ENCODE measurements at regions not wholly inside any gene's neighbourhood (a gene's known extent, or its start where the extent isn't known, plus 50 kb on each side); places are given as distances from the start of the nearest gene placed in this dataset.
A peak's percentile ranks its signal among the peaks of the same experiment; 100 is the strongest.

GRCh38 chr18:29311580-29311979 is 1134.7 kb upstream of the CDH2 start:
- no peak for ATAC-seq
- TF ChIP-seq ESRRG (CRISPR knock-in tag; IDR thresholded peaks at IDR 0.05) (no peak), GLIS3 (CRISPR knock-in tag; IDR thresholded peaks at IDR 0.05) (no peak), ZFP30 (CRISPR knock-in tag; IDR thresholded peaks at IDR 0.05) (no peak), ZNF70 (CRISPR knock-in tag; IDR thresholded peaks at IDR 0.05) (no peak), ISL1 (CRISPR knock-in tag; IDR thresholded peaks at IDR 0.05) (no peak), TOX (CRISPR knock-in tag; IDR thresholded peaks at IDR 0.05; ENCODE audit: borderline replicate concordance) (no peak), CSRNP3 (CRISPR knock-in tag; IDR thresholded peaks at IDR 0.05) (no peak), RARB (CRISPR knock-in tag; IDR thresholded peaks at IDR 0.05) (no peak), PPARA (CRISPR knock-in tag; IDR thresholded peaks at IDR 0.05; ENCODE audit: borderline replicate concordance) (no peak), ZNF8 (CRISPR knock-in tag; IDR thresholded peaks at IDR 0.05) (no peak)
- TF ChIP-seq, protein P1, sequence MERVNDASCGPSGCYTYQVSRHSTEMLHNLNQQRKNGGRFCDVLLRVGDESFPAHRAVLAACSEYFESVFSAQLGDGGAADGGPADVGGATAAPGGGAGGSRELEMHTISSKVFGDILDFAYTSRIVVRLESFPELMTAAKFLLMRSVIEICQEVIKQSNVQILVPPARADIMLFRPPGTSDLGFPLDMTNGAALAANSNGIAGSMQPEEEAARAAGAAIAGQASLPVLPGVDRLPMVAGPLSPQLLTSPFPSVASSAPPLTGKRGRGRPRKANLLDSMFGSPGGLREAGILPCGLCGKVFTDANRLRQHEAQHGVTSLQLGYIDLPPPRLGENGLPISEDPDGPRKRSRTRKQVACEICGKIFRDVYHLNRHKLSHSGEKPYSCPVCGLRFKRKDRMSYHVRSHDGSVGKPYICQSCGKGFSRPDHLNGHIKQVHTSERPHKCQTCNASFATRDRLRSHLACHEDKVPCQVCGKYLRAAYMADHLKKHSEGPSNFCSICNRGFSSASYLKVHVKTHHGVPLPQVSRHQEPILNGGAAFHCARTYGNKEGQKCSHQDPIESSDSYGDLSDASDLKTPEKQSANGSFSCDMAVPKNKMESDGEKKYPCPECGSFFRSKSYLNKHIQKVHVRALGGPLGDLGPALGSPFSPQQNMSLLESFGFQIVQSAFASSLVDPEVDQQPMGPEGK (CRISPR knock-in tag; IDR thresholded peaks at IDR 0.05; ENCODE audit: borderline replicate concordance) = no peak

GRCh38 chr18:29309366-29309765 is 1132.4 kb upstream of the CDH2 start:
- no peak for ATAC-seq
- TF ChIP-seq, protein P1 (CRISPR knock-in tag; IDR thresholded peaks at IDR 0.05; ENCODE audit: borderline replicate concordance) = no peak
- TF ChIP-seq RARB (CRISPR knock-in tag; IDR thresholded peaks at IDR 0.05) = no peak
- TF ChIP-seq CSDC2 (CRISPR knock-in tag; IDR thresholded peaks at IDR 0.05) = no peak
- TF ChIP-seq ISL1 (CRISPR knock-in tag; IDR thresholded peaks at IDR 0.05) = no peak
- no peak for TF ChIP-seq BACH2 (CRISPR knock-in tag; IDR thresholded peaks at IDR 0.05; ENCODE audit: borderline replicate concordance)
- TF ChIP-seq TCF4 (CRISPR knock-in tag; IDR thresholded peaks at IDR 0.05; ENCODE audit: borderline replicate concordance) = peak; percentile 51; the same call in 1 of the 2 replicates
- TF ChIP-seq ZNF70 (CRISPR knock-in tag; IDR thresholded peaks at IDR 0.05) = no peak
- TF ChIP-seq ZNF565 (CRISPR knock-in tag; conservative IDR thresholded peaks at IDR 0.05; ENCODE audit: low read depth) = no peak

DNA sequence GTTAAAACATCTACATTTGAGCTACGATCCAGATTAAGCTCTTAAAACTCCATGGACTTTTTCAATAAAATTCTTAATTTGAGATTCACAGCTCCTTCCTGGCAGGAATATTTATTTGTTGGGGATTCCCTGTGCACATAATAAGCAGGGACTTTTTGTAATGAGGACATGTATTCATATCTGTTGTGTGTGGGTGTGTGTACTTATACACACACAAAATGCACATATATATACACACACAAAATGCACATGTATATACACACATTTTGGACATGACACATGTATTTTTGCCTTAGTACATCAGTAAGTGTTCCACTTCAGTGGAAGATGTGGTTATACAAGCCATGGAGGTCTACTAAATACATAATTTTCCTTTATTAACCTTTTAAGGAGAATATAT is 1131.1 kb upstream of the CDH2 start:
- ATAC-seq = no peak

More for the DNA sequence above, 1131.1 kb upstream of the CDH2 start:
- TF ChIP-seq, protein P1 (CRISPR knock-in tag; IDR thresholded peaks at IDR 0.05; ENCODE audit: borderline replicate concordance) = no peak
- TF ChIP-seq ARNTL (CRISPR knock-in tag; IDR thresholded peaks at IDR 0.05; ENCODE audit: borderline replicate concordance, low read depth) = no peak
- no peak for TF ChIP-seq BACH2 (CRISPR knock-in tag; IDR thresholded peaks at IDR 0.05; ENCODE audit: borderline replicate concordance)
- TF ChIP-seq RARB (CRISPR knock-in tag; IDR thresholded peaks at IDR 0.05) = no peak
- TF ChIP-seq CSRNP3 (CRISPR knock-in tag; IDR thresholded peaks at IDR 0.05) = no peak
- TF ChIP-seq ZFP3 (CRISPR knock-in tag; IDR thresholded peaks at IDR 0.05) = no peak
- TF ChIP-seq ZC3H10 (CRISPR knock-in tag; IDR thresholded peaks at IDR 0.05) = no peak
- no peak for TF ChIP-seq ESRRG (CRISPR knock-in tag; IDR thresholded peaks at IDR 0.05)
- TF ChIP-seq, protein P2, sequence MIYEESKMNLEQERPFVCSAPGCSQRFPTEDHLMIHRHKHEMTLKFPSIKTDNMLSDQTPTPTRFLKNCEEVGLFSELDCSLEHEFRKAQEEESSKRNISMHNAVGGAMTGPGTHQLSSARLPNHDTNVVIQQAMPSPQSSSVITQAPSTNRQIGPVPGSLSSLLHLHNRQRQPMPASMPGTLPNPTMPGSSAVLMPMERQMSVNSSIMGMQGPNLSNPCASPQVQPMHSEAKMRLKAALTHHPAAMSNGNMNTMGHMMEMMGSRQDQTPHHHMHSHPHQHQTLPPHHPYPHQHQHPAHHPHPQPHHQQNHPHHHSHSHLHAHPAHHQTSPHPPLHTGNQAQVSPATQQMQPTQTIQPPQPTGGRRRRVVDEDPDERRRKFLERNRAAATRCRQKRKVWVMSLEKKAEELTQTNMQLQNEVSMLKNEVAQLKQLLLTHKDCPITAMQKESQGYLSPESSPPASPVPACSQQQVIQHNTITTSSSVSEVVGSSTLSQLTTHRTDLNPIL (CRISPR knock-in tag; IDR thresholded peaks at IDR 0.05; ENCODE audit: low read depth) = no peak
- no peak for TF ChIP-seq SNAI2 (CRISPR knock-in tag; IDR thresholded peaks at IDR 0.05)

Measured in SK-N-SH treated with all-trans-retinoic acid at 6 μM for 48 hours (cell line).